ENCODE measurements at regions not wholly inside any gene's neighbourhood (a gene's known extent, or its start where the extent isn't known, plus 50 kb on each side); places are given as distances from the start of the nearest gene placed in this dataset.

DNA sequence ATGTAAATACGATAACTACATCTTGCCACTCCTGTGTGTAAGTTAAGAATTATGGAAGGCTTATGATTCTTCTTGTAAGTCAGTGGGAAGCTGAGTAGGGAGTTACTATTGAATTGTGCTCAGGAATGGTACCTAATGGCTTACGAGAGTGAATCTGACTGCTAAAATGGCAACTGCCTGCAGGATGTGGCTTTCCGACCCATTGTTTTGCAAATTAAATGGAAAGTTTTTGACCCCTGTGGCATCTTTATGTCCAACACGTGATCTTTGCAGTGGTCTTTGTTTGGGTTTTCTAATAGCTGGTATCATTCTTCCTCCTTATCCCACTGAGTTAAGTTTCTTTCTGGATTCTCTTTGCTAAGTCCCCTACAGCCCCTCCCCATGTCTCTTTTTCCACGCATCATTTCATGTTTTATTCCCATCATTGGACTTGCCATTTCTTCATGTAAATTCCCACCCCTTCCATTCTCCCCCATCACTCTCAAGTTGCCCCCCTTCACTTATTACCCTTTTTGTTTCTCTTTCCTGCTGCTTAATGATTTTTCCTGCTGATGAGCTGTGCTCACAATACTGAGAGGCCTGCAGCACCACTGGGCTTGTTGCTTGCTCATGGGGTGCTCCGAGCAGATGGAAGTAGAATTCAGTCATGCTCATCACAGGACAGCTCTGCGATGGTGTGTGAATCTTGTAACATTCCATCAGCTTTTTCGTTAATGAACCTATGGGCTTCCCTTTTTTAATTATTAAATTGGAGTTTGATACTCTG is 428.2 kb upstream of the IL12A start:
- TF ChIP-seq CTCF (conservative IDR thresholded peaks at IDR 0.05; ENCODE audit: low read length) (no peak), EZH2phosphoT487 (IDR thresholded peaks at IDR 0.05; ENCODE audit: borderline replicate concordance, low read depth, low read length) (no peak)

All from OCI-LY7 (cell line).